CD4-positive, alpha-beta T cell (primary cell): ENCODE measurements at regions not wholly inside any gene's neighbourhood (a gene's known extent, or its start where the extent isn't known, plus 50 kb on each side); places are given as distances from the start of the nearest gene placed in this dataset.

Source experiments
- ATAC-seq: fragments of 200-7000 bp; cut with Tn5 transposase; one replicate; pipeline ENCODE4 v1.10.0; 2022; ENCODE audit warnings: mild to moderate bottlenecking; ENCODE audit not compliant: poor library complexity
- CTCF ChIA-PET: fragments of 350-600 bp; sonication (Branson Sonifier 250); formaldehyde crosslinking; loops from one replicate; lab custom pipeline; 2021; ENCODE audit warnings: antibody characterized with exemption, inconsistent platforms; lab: Charles Lee
- POLR2A ChIA-PET: fragments of 350-600 bp; sonication (Branson Sonifier 250); formaldehyde crosslinking; loops from one replicate; lab custom pipeline; 2021; ENCODE audit warnings: antibody characterized with exemption, inconsistent platforms; lab: Charles Lee
- DNase-seq, 14 experiments: peaks; one replicate each; pipeline ENCODE4 v3.0.0-alpha.2; 2013 to 2020; ENCODE audit warnings: mixed read lengths in 2 of 14
- H3K27ac ChIP-seq, 2 donors: one replicate each; pipeline versions ENCODE4 v1.5.1 to v1.7.0; 2013; ENCODE audit warnings: low read length in 2 of 2, low read depth in 1 of 2, mild to moderate bottlenecking in 1 of 2
- H3K27me3 ChIP-seq, 2 experiments: 1 replicate in 1 of 2; 2 replicates in 1 of 2; pipeline versions ENCODE4 v1.6.1 to v1.7.0; 2013; ENCODE audit warnings: low read length in 2 of 2, control low read depth in 1 of 2, mild to moderate bottlenecking in 1 of 2, moderate library complexity in 1 of 2; ENCODE audit not compliant: insufficient read depth in 2 of 2, control insufficient read depth in 1 of 2
- H3K36me3 ChIP-seq: one replicate; pipeline ENCODE4 v1.6.1; 2013; ENCODE audit warnings: low read length, control low read depth; ENCODE audit not compliant: insufficient read depth
- H3K4me1 ChIP-seq: one replicate; pipeline ENCODE4 v1.6.1; 2013; ENCODE audit warnings: low read length, control low read depth; ENCODE audit not compliant: insufficient read depth
- H3K4me3 ChIP-seq: one replicate; pipeline ENCODE4 v1.5.1; 2013; ENCODE audit warnings: mild to moderate bottlenecking, low read length, moderate library complexity
- H3K9me3 ChIP-seq, 2 experiments: 1 replicate in 1 of 2; 2 replicates in 1 of 2; pipeline versions ENCODE4 v1.6.1 to v1.7.0; 2013; ENCODE audit warnings: low read length in 2 of 2, mild to moderate bottlenecking in 2 of 2, control low read depth in 1 of 2, moderate library complexity in 1 of 2; ENCODE audit not compliant: control insufficient read depth in 1 of 2, insufficient read depth in 1 of 2
- H3K27ac Mint-ChIP-seq: one replicate; pipeline ENCODE4 v1.8.0; 2020; ENCODE audit warnings: mixed read lengths
- H3K27me3 Mint-ChIP-seq: one replicate; pipeline ENCODE4 v1.8.0; 2021; ENCODE audit warnings: mixed read lengths
- H3K36me3 Mint-ChIP-seq: one replicate; pipeline ENCODE4 v1.8.0; 2021; ENCODE audit warnings: low read depth, mixed read lengths
- H3K4me1 Mint-ChIP-seq: one replicate; pipeline ENCODE4 v1.8.0; 2021; ENCODE audit warnings: low read depth, mixed read lengths
- H3K4me3 Mint-ChIP-seq: one replicate; pipeline ENCODE4 v1.8.0; 2020; ENCODE audit warnings: mild to moderate bottlenecking, mixed read lengths
- H3K9me3 Mint-ChIP-seq: one replicate; pipeline ENCODE4 v1.8.0; 2020; ENCODE audit warnings: mixed read lengths
- intact Hi-C, 2 experiments: fragments of 100-400 bp; cut with DNase I in 1 of 2; cut with micrococcal nuclease in 1 of 2; formaldehyde crosslinking; loops; one replicate each; pipeline versions ENCODE4 v1.15.1 to v1.9.0; 2023 to 2025; cut with DNase I, micrococcal nuclease
- TF ChIP-seq, protein P1 (sequence below): fragments of 200-600 bp; IDR thresholded peaks from one replicate; pipeline ENCODE4 v1.8.0; 2022; ENCODE audit warnings: antibody characterized with exemption, mild to moderate bottlenecking

DNA sequence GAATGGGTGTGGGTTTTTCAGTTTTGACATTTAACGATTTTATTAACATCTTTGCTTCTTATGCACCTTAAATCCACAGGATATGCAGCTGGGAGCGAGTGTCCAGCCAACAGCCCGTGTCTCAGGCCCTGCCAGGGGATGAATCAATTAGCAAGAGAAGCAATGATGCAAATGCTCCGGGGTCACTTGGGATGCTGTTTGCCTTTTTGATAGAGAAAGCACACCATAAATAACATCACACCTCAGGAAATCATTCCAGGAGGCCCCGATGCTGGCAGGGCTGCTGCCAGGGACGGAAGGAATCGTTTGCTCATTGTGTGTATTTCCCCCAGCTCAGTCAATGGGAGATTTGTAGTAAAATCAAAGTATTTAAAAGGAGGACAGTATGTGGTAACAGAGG, 394.0 kb upstream of the HNRNPA3 start:
- no peaks in the 10 kb centered on the region for H3K27me3 ChIP-seq
- Mint-ChIP-seq H3K27ac (no peak overlapping the region), H3K27me3 (no peaks in the 10 kb centered on the region), H3K36me3 (no peaks in the 10 kb centered on the region), H3K9me3 (no peaks in the 10 kb centered on the region), H3K4me1 (peaks cover 20% of the 10 kb centered on the region), H3K4me3 (no peak overlapping the region)
- H3K9me3 ChIP-seq: no peaks in the 10 kb centered on the region
- ATAC-seq: no peak
- intact Hi-C loops: no loop called here
- DNase-seq: no peak
- H3K27ac ChIP-seq: no peak overlapping the region
- no peaks in the 10 kb centered on the region for H3K36me3 ChIP-seq
- ChIA-PET POLR2A (no interaction called here), CTCF (interaction anchor here (1.8 kb wide), 1 partner anchor 330 kb away, joined by 4 read pairs; no protein-coding TSS in a partner anchor)
- peaks cover 3% of the 10 kb centered on the region for H3K4me1 ChIP-seq
- H3K4me3 ChIP-seq: no peak overlapping the region
- TF ChIP-seq, protein P1, sequence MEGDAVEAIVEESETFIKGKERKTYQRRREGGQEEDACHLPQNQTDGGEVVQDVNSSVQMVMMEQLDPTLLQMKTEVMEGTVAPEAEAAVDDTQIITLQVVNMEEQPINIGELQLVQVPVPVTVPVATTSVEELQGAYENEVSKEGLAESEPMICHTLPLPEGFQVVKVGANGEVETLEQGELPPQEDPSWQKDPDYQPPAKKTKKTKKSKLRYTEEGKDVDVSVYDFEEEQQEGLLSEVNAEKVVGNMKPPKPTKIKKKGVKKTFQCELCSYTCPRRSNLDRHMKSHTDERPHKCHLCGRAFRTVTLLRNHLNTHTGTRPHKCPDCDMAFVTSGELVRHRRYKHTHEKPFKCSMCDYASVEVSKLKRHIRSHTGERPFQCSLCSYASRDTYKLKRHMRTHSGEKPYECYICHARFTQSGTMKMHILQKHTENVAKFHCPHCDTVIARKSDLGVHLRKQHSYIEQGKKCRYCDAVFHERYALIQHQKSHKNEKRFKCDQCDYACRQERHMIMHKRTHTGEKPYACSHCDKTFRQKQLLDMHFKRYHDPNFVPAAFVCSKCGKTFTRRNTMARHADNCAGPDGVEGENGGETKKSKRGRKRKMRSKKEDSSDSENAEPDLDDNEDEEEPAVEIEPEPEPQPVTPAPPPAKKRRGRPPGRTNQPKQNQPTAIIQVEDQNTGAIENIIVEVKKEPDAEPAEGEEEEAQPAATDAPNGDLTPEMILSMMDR: no peak

DNA sequence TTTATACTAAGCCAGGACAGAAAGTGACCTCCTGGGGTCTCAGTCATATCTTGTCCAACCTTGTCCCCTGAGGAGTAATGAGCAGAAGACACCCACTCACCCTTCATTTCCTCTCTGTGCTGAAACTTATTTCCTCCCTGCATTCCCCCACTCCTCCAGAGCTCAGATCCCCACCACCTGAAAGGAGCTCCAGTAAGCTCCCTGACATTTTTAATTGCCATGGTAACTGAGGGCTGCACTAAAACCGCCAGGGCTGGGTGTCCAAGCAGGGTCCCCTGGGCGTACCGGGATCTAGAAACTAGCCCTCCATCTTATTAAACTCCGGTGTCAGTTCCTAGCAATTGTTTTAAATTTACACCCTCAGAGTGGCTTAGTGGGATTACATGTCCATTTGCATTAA, 393.3 kb upstream of the HNRNPA3 start:
- no peaks in the 10 kb centered on the region for H3K9me3 ChIP-seq
- H3K4me3 ChIP-seq: no peak overlapping the region
- H3K4me1 ChIP-seq: peaks cover 3% of the 10 kb centered on the region
- Mint-ChIP-seq H3K4me1 (peaks cover 27% of the 10 kb centered on the region), H3K36me3 (no peaks in the 10 kb centered on the region), H3K27me3 (no peaks in the 10 kb centered on the region), H3K9me3 (no peaks in the 10 kb centered on the region), H3K27ac (no peak overlapping the region), H3K4me3 (no peak overlapping the region)
- intact Hi-C loops: no loop called here
- ChIA-PET POLR2A (no interaction called here), CTCF (no interaction called here)
- no peak overlapping the region for H3K27ac ChIP-seq
- TF ChIP-seq, protein P1: no peak
- H3K27me3 ChIP-seq: no peaks in the 10 kb centered on the region
- DNase-seq: no peak
- no peaks in the 10 kb centered on the region for H3K36me3 ChIP-seq
- ATAC-seq: no peak

DNA sequence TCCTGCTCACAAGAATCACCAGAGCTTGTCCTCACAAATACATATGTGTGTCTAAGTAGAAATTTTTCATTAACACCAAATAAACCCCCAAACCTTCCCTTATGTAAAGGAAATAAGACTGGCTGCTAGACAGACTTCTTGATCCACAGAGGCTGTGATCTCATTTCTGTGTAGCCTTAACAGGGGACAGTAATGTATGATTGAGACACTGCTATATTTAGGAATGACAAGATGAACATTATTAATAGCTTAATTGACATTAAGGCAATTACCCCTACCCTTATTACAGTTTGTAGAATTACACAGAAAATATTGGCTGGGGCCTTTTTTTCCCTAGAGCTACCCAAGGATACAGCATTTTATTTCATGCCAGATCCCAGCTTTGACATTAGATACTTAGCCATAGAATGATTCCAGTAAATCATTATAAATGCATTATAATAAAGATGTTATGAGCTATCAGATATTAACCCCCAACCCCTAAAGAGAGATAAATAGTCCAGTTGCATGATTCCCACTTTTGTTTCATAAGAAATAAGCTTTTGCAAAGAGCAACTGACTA, 392.1 kb upstream of the HNRNPA3 start:
- TF ChIP-seq, protein P1: no peak

More for the DNA sequence above, 392.1 kb upstream of the HNRNPA3 start:
- POLR2A ChIA-PET: no interaction called here
- intact Hi-C loops: loop anchor here in 1 of 2 experiments (10.0 kb wide), 1 partner anchor 594 kb away; no protein-coding TSS in a partner anchor
- CTCF ChIA-PET: interaction anchor here (0.6 kb wide), 1 partner anchor 232 kb away, joined by 3 read pairs; no protein-coding TSS in a partner anchor
- Histone ChIP-seq H3K4me3 (no peak overlapping the region), H3K27ac (no peak overlapping the region), H3K27me3 (no peaks in the 10 kb centered on the region), H3K4me1 (no peaks in the 10 kb centered on the region), H3K9me3 (no peaks in the 10 kb centered on the region), H3K36me3 (no peaks in the 10 kb centered on the region)
- Mint-ChIP-seq H3K4me3 (no peak overlapping the region), H3K9me3 (no peaks in the 10 kb centered on the region), H3K4me1 (peaks cover 33% of the 10 kb centered on the region), H3K27me3 (no peaks in the 10 kb centered on the region), H3K36me3 (no peaks in the 10 kb centered on the region), H3K27ac (no peak overlapping the region)
- ATAC-seq: no peak
- DNase-seq: no peak
